DND-41 (cell line): ENCODE measurements at regions not wholly inside any gene's neighbourhood (a gene's known extent, or its start where the extent isn't known, plus 50 kb on each side); places are given as distances from the start of the nearest gene placed in this dataset.

Experiments used
- CTCF ChIP-seq: IDR thresholded peaks from 2 replicates; pipeline ENCODE4 v1.5.1; 2012; ENCODE audit warnings: borderline replicate concordance, low read length, moderate library complexity, mild to moderate bottlenecking; ENCODE audit not compliant: poor library complexity, severe bottlenecking; ENCODE audit errors: extremely low read depth
- EZH2 ChIP-seq: IDR thresholded peaks from 3 replicates; pipeline ENCODE4 v1.6.1; 2012; ENCODE audit warnings: borderline replicate concordance, low read depth, mild to moderate bottlenecking, moderate library complexity, low read length, inconsistent platforms; ENCODE audit not compliant: severe bottlenecking

- no peak for TF ChIP-seq CTCF
- TF ChIP-seq EZH2, result no peak
Observed at GRCh38 chrX:53882331-53882730, 161.9 kb downstream of the PHF8 start.
